Caco-2 (cell line): ENCODE measurements at regions not wholly inside any gene's neighbourhood (a gene's known extent, or its start where the extent isn't known, plus 50 kb on each side); places are given as distances from the start of the nearest gene placed in this dataset.

Experiments
- BruUV-seq: library from RNA; stranded (reverse); fragments of 400-500 nt; replicated peaks from 2 replicates; lab custom pipeline; 2021; lab: Mats Ljungman, UMichigan
- CTCF ChIA-PET: fragments of 300-600 bp; sonication (Branson Sonifier 250); formaldehyde crosslinking; loops from one replicate; lab custom pipeline; 2022; ENCODE audit warnings: antibody characterized with exemption; lab: Charles Lee
- POLR2A ChIA-PET: fragments of 300-600 bp; sonication (Branson Sonifier 250); formaldehyde crosslinking; loops from one replicate; lab custom pipeline; 2022; ENCODE audit warnings: antibody characterized with exemption; lab: Charles Lee
- DNase-seq, 2 experiments: peaks; one replicate each; pipeline versions ENCODE4 v3.0.0 to v3.0.0-alpha.2; 2020 to 2022
- H3K27me3 ChIP-seq: replicated peaks from 2 replicates; pipeline ENCODE4 v1.6.0; 2011; ENCODE audit warnings: low read length; ENCODE audit not compliant: control insufficient read depth, insufficient read depth
- H3K36me3 ChIP-seq: 2 replicates; pipeline ENCODE4 v1.5.1; 2011; ENCODE audit warnings: low read length; ENCODE audit not compliant: control insufficient read depth, insufficient read depth
- H3K4me1 ChIP-seq: fragments of 250-450 bp; sonication (Bioruptor Pico); 2 replicates; pipeline ENCODE4 v1.5.1; 2020; ENCODE audit warnings: mild to moderate bottlenecking
- H3K4me3 ChIP-seq: 2 replicates; pipeline ENCODE4 v1.5.1; 2011; ENCODE audit warnings: low read depth, mild to moderate bottlenecking, control low read depth, low read length
- H3K9me3 ChIP-seq: fragments of 250-450 bp; sonication (Bioruptor Pico); 2 replicates; pipeline ENCODE4 v1.5.1; 2020; ENCODE audit warnings: mild to moderate bottlenecking, moderate library complexity
- H3K27ac Mint-ChIP-seq: one replicate; pipeline ENCODE4 v1.8.0; 2022; ENCODE audit warnings: mixed read lengths; ENCODE audit not compliant: unreplicated experiment
- H3K27me3 Mint-ChIP-seq: one replicate; pipeline ENCODE4 v1.8.0; 2022; ENCODE audit warnings: mixed read lengths; ENCODE audit not compliant: insufficient read depth, unreplicated experiment
- H3K36me3 Mint-ChIP-seq: one replicate; pipeline ENCODE4 v1.8.0; 2022; ENCODE audit warnings: mild to moderate bottlenecking, mixed read lengths; ENCODE audit not compliant: insufficient read depth, unreplicated experiment
- H3K4me1 Mint-ChIP-seq: one replicate; pipeline ENCODE4 v1.8.0; 2022; ENCODE audit warnings: low read depth, mixed read lengths; ENCODE audit not compliant: unreplicated experiment
- H3K4me3 Mint-ChIP-seq: one replicate; pipeline ENCODE4 v1.8.0; 2022; ENCODE audit warnings: mild to moderate bottlenecking, moderate library complexity, mixed read lengths; ENCODE audit not compliant: unreplicated experiment
- H3K9me3 Mint-ChIP-seq: one replicate; pipeline ENCODE4 v1.8.0; 2022; ENCODE audit warnings: mixed read lengths; ENCODE audit not compliant: unreplicated experiment
- intact Hi-C: fragments of 100-400 bp; cut with micrococcal nuclease; formaldehyde crosslinking; loops from one replicate; pipeline ENCODE4 v1.10.0; 2022; ENCODE audit not compliant: unreplicated experiment
- TF ChIP-seq, protein P1 (sequence below), 2 experiments: fragments of 200-600 bp in 1 of 2; IDR thresholded peaks; 1 replicate in 1 of 2; 2 replicates in 1 of 2; pipeline versions ENCODE4 v1.5.1 to v1.8.0; 2011 to 2022; ENCODE audit warnings: antibody characterized with exemption in 1 of 2, control low read depth in 1 of 2, inconsistent platforms in 1 of 2, low read depth in 1 of 2, low read length in 1 of 2, mild to moderate bottlenecking in 1 of 2, moderate library complexity in 1 of 2; ENCODE audit not compliant: insufficient read depth in 1 of 2, severe bottlenecking in 1 of 2, unreplicated experiment in 1 of 2

GRCh38 chr16:52320930-52321439 is 226.0 kb downstream of the TOX3 start:
- Mint-ChIP-seq H3K9me3 (no peaks in the 10 kb centered on the region), H3K27me3 (no peaks in the 10 kb centered on the region), H3K4me3 (no peak overlapping the region), H3K4me1 (no peaks in the 10 kb centered on the region), H3K27ac (no peak overlapping the region), H3K36me3 (no peaks in the 10 kb centered on the region)
- intact Hi-C loops, result no loop called here
- Histone ChIP-seq H3K36me3 (no peaks in the 10 kb centered on the region), H3K4me1 (no peaks in the 10 kb centered on the region), H3K9me3 (no peaks in the 10 kb centered on the region), H3K27me3 (no peaks in the 10 kb centered on the region), H3K4me3 (no peak overlapping the region)
- ChIA-PET POLR2A (no interaction called here), CTCF (no interaction called here)
- no peak for DNase-seq
- no TSS peak for BruUV-seq
- TF ChIP-seq, protein P1, sequence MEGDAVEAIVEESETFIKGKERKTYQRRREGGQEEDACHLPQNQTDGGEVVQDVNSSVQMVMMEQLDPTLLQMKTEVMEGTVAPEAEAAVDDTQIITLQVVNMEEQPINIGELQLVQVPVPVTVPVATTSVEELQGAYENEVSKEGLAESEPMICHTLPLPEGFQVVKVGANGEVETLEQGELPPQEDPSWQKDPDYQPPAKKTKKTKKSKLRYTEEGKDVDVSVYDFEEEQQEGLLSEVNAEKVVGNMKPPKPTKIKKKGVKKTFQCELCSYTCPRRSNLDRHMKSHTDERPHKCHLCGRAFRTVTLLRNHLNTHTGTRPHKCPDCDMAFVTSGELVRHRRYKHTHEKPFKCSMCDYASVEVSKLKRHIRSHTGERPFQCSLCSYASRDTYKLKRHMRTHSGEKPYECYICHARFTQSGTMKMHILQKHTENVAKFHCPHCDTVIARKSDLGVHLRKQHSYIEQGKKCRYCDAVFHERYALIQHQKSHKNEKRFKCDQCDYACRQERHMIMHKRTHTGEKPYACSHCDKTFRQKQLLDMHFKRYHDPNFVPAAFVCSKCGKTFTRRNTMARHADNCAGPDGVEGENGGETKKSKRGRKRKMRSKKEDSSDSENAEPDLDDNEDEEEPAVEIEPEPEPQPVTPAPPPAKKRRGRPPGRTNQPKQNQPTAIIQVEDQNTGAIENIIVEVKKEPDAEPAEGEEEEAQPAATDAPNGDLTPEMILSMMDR (IDR thresholded peaks at IDR 0.05; ENCODE audit: insufficient read depth in 1 of 2, low read depth in 1 of 2, low read length in 1 of 2, severe bottlenecking in 1 of 2, unreplicated experiment in 1 of 2), result no peak

GRCh38 chr16:52318302-52319009 is 228.5 kb downstream of the TOX3 start:
- intact Hi-C loops, result no loop called here
- H3K4me1 ChIP-seq, result no peaks in the 10 kb centered on the region
- H3K4me3 Mint-ChIP-seq, result no peak overlapping the region
- no peaks in the 10 kb centered on the region for H3K27me3 ChIP-seq
- H3K36me3 Mint-ChIP-seq, result no peaks in the 10 kb centered on the region
- no peaks in the 10 kb centered on the region for H3K27me3 Mint-ChIP-seq
- POLR2A ChIA-PET, result no interaction called here
- no peaks in the 10 kb centered on the region for H3K4me1 Mint-ChIP-seq
- CTCF ChIA-PET, result no interaction called here
- no peaks in the 10 kb centered on the region for H3K36me3 ChIP-seq
- no peak overlapping the region for H3K4me3 ChIP-seq
- no TSS peak for BruUV-seq
- H3K9me3 ChIP-seq, result no peaks in the 10 kb centered on the region
- TF ChIP-seq, protein P1 (IDR thresholded peaks at IDR 0.05; ENCODE audit: insufficient read depth in 1 of 2, low read depth in 1 of 2, low read length in 1 of 2, severe bottlenecking in 1 of 2, unreplicated experiment in 1 of 2), result no peak
- no peak for DNase-seq
- no peak overlapping the region for H3K27ac Mint-ChIP-seq
- H3K9me3 Mint-ChIP-seq, result no peaks in the 10 kb centered on the region

GRCh38 chr16:52316241-52316640 is 230.7 kb downstream of the TOX3 start:
- intact Hi-C loops, result no loop called here
- Mint-ChIP-seq H3K9me3 (no peaks in the 10 kb centered on the region), H3K36me3 (no peaks in the 10 kb centered on the region), H3K27me3 (no peaks in the 10 kb centered on the region), H3K4me3 (no peak overlapping the region), H3K4me1 (no peaks in the 10 kb centered on the region), H3K27ac (no peak overlapping the region)
- BruUV-seq, result no TSS peak
- ChIA-PET POLR2A (no interaction called here), CTCF (no interaction called here)
- Histone ChIP-seq H3K4me3 (no peak overlapping the region), H3K27me3 (no peaks in the 10 kb centered on the region), H3K36me3 (no peaks in the 10 kb centered on the region), H3K4me1 (no peaks in the 10 kb centered on the region), H3K9me3 (no peaks in the 10 kb centered on the region)
- no peak for DNase-seq
- TF ChIP-seq, protein P1 (IDR thresholded peaks at IDR 0.05; ENCODE audit: insufficient read depth in 1 of 2, low read depth in 1 of 2, low read length in 1 of 2, severe bottlenecking in 1 of 2, unreplicated experiment in 1 of 2), result no peak
